ENCODE measurements at regions not wholly inside any gene's neighbourhood (a gene's known extent, or its start where the extent isn't known, plus 50 kb on each side); places are given as distances from the start of the nearest gene placed in this dataset.
"Not testable (repeated sequence)": the region's sequence is repeated elsewhere in the genome, so short reads cannot be mapped to it uniquely, and the experiment has no call there.

DNA sequence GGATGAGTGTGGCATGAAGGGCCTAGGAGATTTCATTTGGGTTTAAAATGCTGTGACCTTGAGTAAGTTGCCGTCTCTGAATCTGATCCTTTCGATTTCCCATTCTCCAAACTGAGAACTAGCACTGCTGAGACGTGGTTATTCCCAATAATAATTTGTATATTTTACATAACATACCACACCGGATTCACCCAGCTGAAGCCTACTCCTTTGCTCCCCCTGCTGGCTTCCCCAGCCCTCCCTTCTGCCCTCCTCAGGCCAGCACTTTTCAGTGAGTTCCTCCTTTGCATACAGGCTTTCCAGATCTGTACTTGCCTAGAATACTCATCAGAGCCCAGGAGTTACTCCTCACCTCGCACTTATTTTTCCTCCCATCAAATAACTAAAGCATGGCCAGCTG lies 255.1 kb downstream of the OR4F29 start:
- H3K4me1 ChIP-seq (ENCODE audit: control insufficient read depth, insufficient read depth, low read depth, low read length); H3K4me3 ChIP-seq (ENCODE audit: insufficient read depth in 1 of 2, low read depth in 1 of 2, low read length in 2 of 2); H3K18ac ChIP-seq (ENCODE audit: low read depth in 1 of 2, low read length in 2 of 2); H4K8ac ChIP-seq (ENCODE audit: low read length); H3K36me3 ChIP-seq (ENCODE audit: control insufficient read depth in 1 of 2, insufficient read depth in 2 of 2, low read depth in 1 of 2, low read length in 2 of 2); H3K9me3 ChIP-seq (ENCODE audit: control insufficient read depth, low read length); H3K4ac ChIP-seq (ENCODE audit: low read depth in 1 of 2, low read length in 2 of 2); H3K14ac ChIP-seq (ENCODE audit: low read length in 2 of 2); H3K79me1 ChIP-seq (replicated peaks; ENCODE audit: low read length, poor library complexity, severe bottlenecking); H2BK120ac ChIP-seq (ENCODE audit: low read depth, low read length); H2BK15ac ChIP-seq (ENCODE audit: low read depth, poor library complexity, severe bottlenecking); H2BK12ac ChIP-seq (ENCODE audit: low read length in 2 of 2); H3K27ac ChIP-seq (ENCODE audit: low read length, poor library complexity, severe bottlenecking); H4K91ac ChIP-seq (ENCODE audit: low read length); H3K4me2 ChIP-seq (ENCODE audit: low read length, poor library complexity, severe bottlenecking); H2AFZ ChIP-seq (ENCODE audit: low read depth, low read length); H3K23ac ChIP-seq (ENCODE audit: low read length in 2 of 2); H3K9ac ChIP-seq (ENCODE audit: low read length); H3K27me3 ChIP-seq (ENCODE audit: control insufficient read depth in 1 of 2, insufficient read depth in 1 of 2, low read length in 2 of 2); DNase-seq; H2BK5ac ChIP-seq (ENCODE audit: low read depth, low read length, poor library complexity, severe bottlenecking); H2AK5ac ChIP-seq (ENCODE audit: low read length, severe bottlenecking): not testable (repeated sequence)
- no CpG with 5 or more reads among the region's 5 CpGs for WGBS

DNA sequence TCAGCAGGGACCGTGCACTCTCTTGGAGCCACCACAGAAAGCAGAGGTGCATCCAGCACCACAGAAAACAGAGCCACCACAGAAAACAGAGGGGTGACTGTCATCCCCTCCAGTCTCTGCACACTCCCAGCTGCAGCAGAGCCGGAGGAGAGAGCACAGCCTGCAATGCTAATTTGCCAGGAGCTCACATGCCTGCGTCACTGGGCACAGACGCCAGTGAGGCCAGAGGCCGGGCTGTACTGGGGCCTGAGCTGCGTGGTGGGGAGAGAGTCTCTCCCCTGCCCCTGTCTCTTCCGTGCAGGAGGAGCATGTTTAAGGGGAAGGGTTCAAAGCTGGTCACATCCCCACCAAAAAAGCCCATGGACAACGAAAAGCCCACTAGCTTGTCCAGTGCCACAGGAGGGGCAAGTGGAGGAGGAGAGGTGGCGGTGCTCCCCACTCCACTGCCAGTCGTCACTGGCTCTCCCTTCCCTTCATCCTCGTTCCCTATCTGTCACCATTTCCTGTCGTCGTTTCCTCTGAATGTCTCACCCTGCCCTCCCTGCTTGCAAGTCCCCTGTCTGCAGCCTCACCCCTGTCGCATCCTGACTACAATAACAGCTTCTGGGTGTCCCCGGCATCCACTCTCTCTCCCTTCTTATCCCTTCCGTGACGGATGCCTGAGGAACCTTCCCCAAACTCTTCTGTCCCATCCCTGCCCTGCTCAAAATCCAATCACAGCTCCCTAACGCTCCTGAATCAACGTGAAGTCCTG lies 260.0 kb downstream of the OR4F29 start:
- not testable (repeated sequence) for H3K27ac ChIP-seq (ENCODE audit: low read length, poor library complexity, severe bottlenecking); H2AFZ ChIP-seq (ENCODE audit: low read depth, low read length); H3K4me1 ChIP-seq (ENCODE audit: control insufficient read depth, insufficient read depth, low read depth, low read length); H2AK5ac ChIP-seq (ENCODE audit: low read length, severe bottlenecking); H3K14ac ChIP-seq (ENCODE audit: low read length in 2 of 2); H3K4ac ChIP-seq (ENCODE audit: low read depth in 1 of 2, low read length in 2 of 2); H2BK5ac ChIP-seq (ENCODE audit: low read depth, low read length, poor library complexity, severe bottlenecking); H2BK12ac ChIP-seq (ENCODE audit: low read length in 2 of 2); H3K4me3 ChIP-seq (ENCODE audit: insufficient read depth in 1 of 2, low read depth in 1 of 2, low read length in 2 of 2); H3K23ac ChIP-seq (ENCODE audit: low read length in 2 of 2); H3K4me2 ChIP-seq (ENCODE audit: low read length, poor library complexity, severe bottlenecking); H3K9ac ChIP-seq (ENCODE audit: low read length); H2BK15ac ChIP-seq (ENCODE audit: low read depth, poor library complexity, severe bottlenecking); H3K79me1 ChIP-seq (replicated peaks; ENCODE audit: low read length, poor library complexity, severe bottlenecking); H3K27me3 ChIP-seq (ENCODE audit: control insufficient read depth in 1 of 2, insufficient read depth in 1 of 2, low read length in 2 of 2); H2BK120ac ChIP-seq (ENCODE audit: low read depth, low read length); H3K18ac ChIP-seq (ENCODE audit: low read depth in 1 of 2, low read length in 2 of 2); H3K9me3 ChIP-seq (ENCODE audit: control insufficient read depth, low read length); DNase-seq
- peak overlapping the region; percentile 61 for H4K91ac ChIP-seq (ENCODE audit: low read length)
- peak overlapping the region; percentile 7 for H4K8ac ChIP-seq (ENCODE audit: low read length)
- whole genome bisulfite sequencing = 68% methylated on average over 6 of the region's 19 CpGs
- peaks cover 4 to 10% of the 10 kb centered on the region in 2 experiments for H3K36me3 ChIP-seq (ENCODE audit: control insufficient read depth in 1 of 2, insufficient read depth in 2 of 2, low read depth in 1 of 2, low read length in 2 of 2)

- H2AFZ ChIP-seq (ENCODE audit: low read depth, low read length); H2BK5ac ChIP-seq (ENCODE audit: low read depth, low read length, poor library complexity, severe bottlenecking); H3K4me3 ChIP-seq (ENCODE audit: insufficient read depth in 1 of 2, low read depth in 1 of 2, low read length in 2 of 2); H3K23ac ChIP-seq (ENCODE audit: low read length in 2 of 2); H2BK15ac ChIP-seq (ENCODE audit: low read depth, poor library complexity, severe bottlenecking); H3K14ac ChIP-seq (ENCODE audit: low read length in 2 of 2); H3K79me1 ChIP-seq (replicated peaks; ENCODE audit: low read length, poor library complexity, severe bottlenecking); H3K9me3 ChIP-seq (ENCODE audit: control insufficient read depth, low read length); H3K27me3 ChIP-seq (ENCODE audit: control insufficient read depth in 1 of 2, insufficient read depth in 1 of 2, low read length in 2 of 2); H4K91ac ChIP-seq (ENCODE audit: low read length); H2BK120ac ChIP-seq (ENCODE audit: low read depth, low read length); H3K27ac ChIP-seq (ENCODE audit: low read length, poor library complexity, severe bottlenecking); H2AK5ac ChIP-seq (ENCODE audit: low read length, severe bottlenecking); H3K4ac ChIP-seq (ENCODE audit: low read depth in 1 of 2, low read length in 2 of 2); H3K4me1 ChIP-seq (ENCODE audit: control insufficient read depth, insufficient read depth, low read depth, low read length); H4K8ac ChIP-seq (ENCODE audit: low read length); H3K4me2 ChIP-seq (ENCODE audit: low read length, poor library complexity, severe bottlenecking); H2BK12ac ChIP-seq (ENCODE audit: low read length in 2 of 2); H3K18ac ChIP-seq (ENCODE audit: low read depth in 1 of 2, low read length in 2 of 2); DNase-seq; H3K9ac ChIP-seq (ENCODE audit: low read length): not testable (repeated sequence)
- peaks cover 4 to 11% of the 10 kb centered on the region in 2 experiments for H3K36me3 ChIP-seq (ENCODE audit: control insufficient read depth in 1 of 2, insufficient read depth in 2 of 2, low read depth in 1 of 2, low read length in 2 of 2)
- 100% methylated on average over 1 of the region's 6 CpGs for WGBS
These were observed 260.8 kb downstream of the OR4F29 start for GRCh38 chr1:190678-191077.

- not testable (repeated sequence) for H3K23ac ChIP-seq (ENCODE audit: low read length in 2 of 2); DNase-seq; H2BK5ac ChIP-seq (ENCODE audit: low read depth, low read length, poor library complexity, severe bottlenecking); H4K8ac ChIP-seq (ENCODE audit: low read length); H4K91ac ChIP-seq (ENCODE audit: low read length); H3K4ac ChIP-seq (ENCODE audit: low read depth in 1 of 2, low read length in 2 of 2); H3K9me3 ChIP-seq (ENCODE audit: control insufficient read depth, low read length); H3K27ac ChIP-seq (ENCODE audit: low read length, poor library complexity, severe bottlenecking); H2BK15ac ChIP-seq (ENCODE audit: low read depth, poor library complexity, severe bottlenecking); H3K79me1 ChIP-seq (replicated peaks; ENCODE audit: low read length, poor library complexity, severe bottlenecking); H2AK5ac ChIP-seq (ENCODE audit: low read length, severe bottlenecking); H3K18ac ChIP-seq (ENCODE audit: low read depth in 1 of 2, low read length in 2 of 2); H3K4me2 ChIP-seq (ENCODE audit: low read length, poor library complexity, severe bottlenecking); H3K9ac ChIP-seq (ENCODE audit: low read length); H2AFZ ChIP-seq (ENCODE audit: low read depth, low read length); H3K27me3 ChIP-seq (ENCODE audit: control insufficient read depth in 1 of 2, insufficient read depth in 1 of 2, low read length in 2 of 2); H2BK12ac ChIP-seq (ENCODE audit: low read length in 2 of 2); H3K4me1 ChIP-seq (ENCODE audit: control insufficient read depth, insufficient read depth, low read depth, low read length); H3K14ac ChIP-seq (ENCODE audit: low read length in 2 of 2); H3K4me3 ChIP-seq (ENCODE audit: insufficient read depth in 1 of 2, low read depth in 1 of 2, low read length in 2 of 2); H2BK120ac ChIP-seq (ENCODE audit: low read depth, low read length)
- no CpG with 5 or more reads among the region's 8 CpGs for WGBS
- peaks cover 4 to 11% of the 10 kb centered on the region in 2 experiments for H3K36me3 ChIP-seq (ENCODE audit: control insufficient read depth in 1 of 2, insufficient read depth in 2 of 2, low read depth in 1 of 2, low read length in 2 of 2)
These were observed 261.6 kb downstream of the OR4F29 start for GRCh38 chr1:189915-190314.

Data from mesenchymal stem cell (in vitro differentiated cells and primary cell).